SK-N-SH treated with all-trans-retinoic acid at 6 μM for 48 hours (cell line): ENCODE measurements at regions not wholly inside any gene's neighbourhood (a gene's known extent, or its start where the extent isn't known, plus 50 kb on each side); places are given as distances from the start of the nearest gene placed in this dataset.

ENCODE experiments used
- ATAC-seq: fragments of 200-7000 bp; cut with Tn5 transposase; 3 replicates; pipeline ENCODE4 v1.9.1; 2020; ENCODE audit warnings: mild to moderate bottlenecking, moderate library complexity
- ARNTL ChIP-seq: fragments of 450-650 bp; formaldehyde crosslinking; IDR thresholded peaks from 2 replicates; pipeline ENCODE4 v1.5.0; 2020; ENCODE audit warnings: low read depth, mild to moderate bottlenecking, moderate library complexity, borderline replicate concordance
- BACH2 ChIP-seq: fragments of 250-450 bp; sonication (Bioruptor Pico); IDR thresholded peaks from 2 replicates; pipeline ENCODE4 v1.9.0; 2021; ENCODE audit warnings: mild to moderate bottlenecking, borderline replicate concordance
- CSDC2 ChIP-seq: fragments of 250-450 bp; sonication (Bioruptor Pico); IDR thresholded peaks from 2 replicates; pipeline ENCODE4 v1.5.0; 2020; ENCODE audit warnings: mild to moderate bottlenecking, moderate library complexity
- ESRRG ChIP-seq: fragments of 250-450 bp; sonication (Bioruptor Pico); IDR thresholded peaks from 2 replicates; pipeline ENCODE4 v1.6.1; 2021; ENCODE audit warnings: mild to moderate bottlenecking
- GLIS3 ChIP-seq: fragments of 250-450 bp; sonication (Bioruptor Pico); IDR thresholded peaks from 2 replicates; pipeline ENCODE4 v1.5.0; 2020; ENCODE audit warnings: mild to moderate bottlenecking, moderate library complexity
- ISL1 ChIP-seq: fragments of 250-450 bp; sonication (Bioruptor Pico); IDR thresholded peaks from 2 replicates; pipeline ENCODE4 v2.1.2; 2022; ENCODE audit warnings: mild to moderate bottlenecking, moderate library complexity
- OSR1 ChIP-seq: fragments of 250-450 bp; sonication (Bioruptor Pico); IDR thresholded peaks from 2 replicates; pipeline ENCODE4 v1.8.0; 2022; ENCODE audit warnings: moderate library complexity, mild to moderate bottlenecking, inconsistent platforms
- PATZ1 ChIP-seq: fragments of 250-450 bp; sonication (Bioruptor Pico); IDR thresholded peaks from 2 replicates; pipeline ENCODE4 v1.8.0; 2020; ENCODE audit warnings: mild to moderate bottlenecking, moderate library complexity, borderline replicate concordance
- POU6F1 ChIP-seq: fragments of 250-450 bp; sonication (Bioruptor Pico); IDR thresholded peaks from 2 replicates; pipeline ENCODE4 v1.8.0; 2021; ENCODE audit warnings: low read depth, mild to moderate bottlenecking, moderate library complexity, borderline replicate concordance
- PPARA ChIP-seq: fragments of 250-450 bp; sonication (Bioruptor Pico); IDR thresholded peaks from 2 replicates; pipeline ENCODE4 v1.5.0; 2020; ENCODE audit warnings: mild to moderate bottlenecking, borderline replicate concordance
- RARB ChIP-seq: fragments of 250-450 bp; sonication (Bioruptor Pico); IDR thresholded peaks from 2 replicates; pipeline ENCODE4 v1.8.0; 2021; ENCODE audit warnings: mild to moderate bottlenecking, moderate library complexity
- SNAI2 ChIP-seq: fragments of 250-450 bp; sonication (Bioruptor Pico); IDR thresholded peaks from 2 replicates; pipeline ENCODE4 v1.5.0; 2020; ENCODE audit warnings: mild to moderate bottlenecking, moderate library complexity
- TCF4 ChIP-seq: fragments of 250-450 bp; sonication (Bioruptor Pico); IDR thresholded peaks from 2 replicates; pipeline ENCODE4 v1.8.0; 2021; ENCODE audit warnings: mild to moderate bottlenecking, moderate library complexity, borderline replicate concordance
- TOX ChIP-seq: fragments of 250-450 bp; sonication (Bioruptor Pico); IDR thresholded peaks from 2 replicates; pipeline ENCODE4 v1.8.0; 2021; ENCODE audit warnings: mild to moderate bottlenecking, moderate library complexity, borderline replicate concordance
- ZC3H10 ChIP-seq: fragments of 250-450 bp; sonication (Bioruptor Pico); IDR thresholded peaks from 2 replicates; pipeline ENCODE4 v1.5.1; 2021; ENCODE audit warnings: mild to moderate bottlenecking, moderate library complexity
- ZFP3 ChIP-seq: fragments of 250-450 bp; sonication (Bioruptor Pico); IDR thresholded peaks from 2 replicates; pipeline ENCODE4 v1.5.0; 2020; ENCODE audit warnings: mild to moderate bottlenecking, moderate library complexity
- ZFP30 ChIP-seq: fragments of 450-650 bp; formaldehyde crosslinking; IDR thresholded peaks from 2 replicates; pipeline ENCODE4 v1.5.0; 2022; ENCODE audit warnings: mild to moderate bottlenecking, moderate library complexity
- ZNF565 ChIP-seq: fragments of 450-650 bp; formaldehyde crosslinking; conservative IDR thresholded peaks from 2 replicates; pipeline ENCODE4 v1.5.0; 2020; ENCODE audit warnings: low read depth, mild to moderate bottlenecking, moderate library complexity
- ZNF70 ChIP-seq: fragments of 450-650 bp; formaldehyde crosslinking; IDR thresholded peaks from 2 replicates; pipeline ENCODE4 v1.5.0; 2020; ENCODE audit warnings: mild to moderate bottlenecking, moderate library complexity
- ZNF8 ChIP-seq: fragments of 450-650 bp; formaldehyde crosslinking; IDR thresholded peaks from 2 replicates; pipeline ENCODE4 v1.5.0; 2020; ENCODE audit warnings: mild to moderate bottlenecking, moderate library complexity
- TF ChIP-seq, protein P1 (sequence below): fragments of 250-450 bp; sonication (Bioruptor Pico); IDR thresholded peaks from 2 replicates; pipeline ENCODE4 v1.5.0; 2020; ENCODE audit warnings: mild to moderate bottlenecking, moderate library complexity
- TF ChIP-seq, protein P2 (sequence below): fragments of 250-450 bp; sonication (Bioruptor Pico); IDR thresholded peaks from 2 replicates; pipeline ENCODE4 v1.5.1; 2020; ENCODE audit warnings: low read depth, mild to moderate bottlenecking, moderate library complexity
- TF ChIP-seq, protein P3 (sequence below): fragments of 250-450 bp; sonication (Bioruptor Pico); IDR thresholded peaks from 2 replicates; pipeline ENCODE4 v1.5.1; 2021; ENCODE audit warnings: mild to moderate bottlenecking, moderate library complexity

DNA sequence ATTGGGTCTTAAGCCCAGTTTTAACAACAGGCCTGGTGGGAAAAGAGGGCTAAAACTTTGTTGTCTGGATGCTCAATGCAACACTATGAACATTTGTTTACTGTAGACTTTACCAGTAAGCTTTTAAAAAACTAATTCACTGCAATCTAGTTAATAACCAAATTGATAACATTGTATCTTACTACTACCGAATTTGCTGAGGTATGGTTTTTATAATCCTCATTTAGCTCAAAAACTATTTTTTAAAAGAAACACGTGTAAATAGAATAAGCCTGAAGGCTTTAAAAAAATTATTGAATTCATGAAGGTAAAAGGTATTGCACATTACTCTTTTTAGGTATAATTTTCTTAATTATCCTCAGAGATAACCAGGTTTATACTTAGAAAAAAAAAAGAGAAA, 500.6 kb downstream of the RWDD3 start:
- ATAC-seq: no peak
- TF ChIP-seq BACH2 (CRISPR knock-in tag): no peak
- TF ChIP-seq, protein P1, sequence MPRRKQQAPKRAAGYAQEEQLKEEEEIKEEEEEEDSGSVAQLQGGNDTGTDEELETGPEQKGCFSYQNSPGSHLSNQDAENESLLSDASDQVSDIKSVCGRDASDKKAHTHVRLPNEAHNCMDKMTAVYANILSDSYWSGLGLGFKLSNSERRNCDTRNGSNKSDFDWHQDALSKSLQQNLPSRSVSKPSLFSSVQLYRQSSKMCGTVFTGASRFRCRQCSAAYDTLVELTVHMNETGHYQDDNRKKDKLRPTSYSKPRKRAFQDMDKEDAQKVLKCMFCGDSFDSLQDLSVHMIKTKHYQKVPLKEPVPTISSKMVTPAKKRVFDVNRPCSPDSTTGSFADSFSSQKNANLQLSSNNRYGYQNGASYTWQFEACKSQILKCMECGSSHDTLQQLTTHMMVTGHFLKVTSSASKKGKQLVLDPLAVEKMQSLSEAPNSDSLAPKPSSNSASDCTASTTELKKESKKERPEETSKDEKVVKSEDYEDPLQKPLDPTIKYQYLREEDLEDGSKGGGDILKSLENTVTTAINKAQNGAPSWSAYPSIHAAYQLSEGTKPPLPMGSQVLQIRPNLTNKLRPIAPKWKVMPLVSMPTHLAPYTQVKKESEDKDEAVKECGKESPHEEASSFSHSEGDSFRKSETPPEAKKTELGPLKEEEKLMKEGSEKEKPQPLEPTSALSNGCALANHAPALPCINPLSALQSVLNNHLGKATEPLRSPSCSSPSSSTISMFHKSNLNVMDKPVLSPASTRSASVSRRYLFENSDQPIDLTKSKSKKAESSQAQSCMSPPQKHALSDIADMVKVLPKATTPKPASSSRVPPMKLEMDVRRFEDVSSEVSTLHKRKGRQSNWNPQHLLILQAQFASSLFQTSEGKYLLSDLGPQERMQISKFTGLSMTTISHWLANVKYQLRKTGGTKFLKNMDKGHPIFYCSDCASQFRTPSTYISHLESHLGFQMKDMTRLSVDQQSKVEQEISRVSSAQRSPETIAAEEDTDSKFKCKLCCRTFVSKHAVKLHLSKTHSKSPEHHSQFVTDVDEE (CRISPR knock-in tag): no peak
- no peak for TF ChIP-seq CSDC2 (CRISPR knock-in tag)
- TF ChIP-seq ZNF70 (CRISPR knock-in tag): no peak
- no peak for TF ChIP-seq ZC3H10 (CRISPR knock-in tag)
- no peak for TF ChIP-seq RARB
- TF ChIP-seq TCF4: no peak
- TF ChIP-seq ZFP30 (CRISPR knock-in tag): no peak
- no peak for TF ChIP-seq PPARA (CRISPR knock-in tag)
- no peak for TF ChIP-seq TOX (CRISPR knock-in tag)
- TF ChIP-seq ZFP3 (CRISPR knock-in tag): no peak
- TF ChIP-seq OSR1: no peak
- TF ChIP-seq GLIS3: no peak
- no peak for TF ChIP-seq SNAI2 (CRISPR knock-in tag)
- TF ChIP-seq, protein P2, sequence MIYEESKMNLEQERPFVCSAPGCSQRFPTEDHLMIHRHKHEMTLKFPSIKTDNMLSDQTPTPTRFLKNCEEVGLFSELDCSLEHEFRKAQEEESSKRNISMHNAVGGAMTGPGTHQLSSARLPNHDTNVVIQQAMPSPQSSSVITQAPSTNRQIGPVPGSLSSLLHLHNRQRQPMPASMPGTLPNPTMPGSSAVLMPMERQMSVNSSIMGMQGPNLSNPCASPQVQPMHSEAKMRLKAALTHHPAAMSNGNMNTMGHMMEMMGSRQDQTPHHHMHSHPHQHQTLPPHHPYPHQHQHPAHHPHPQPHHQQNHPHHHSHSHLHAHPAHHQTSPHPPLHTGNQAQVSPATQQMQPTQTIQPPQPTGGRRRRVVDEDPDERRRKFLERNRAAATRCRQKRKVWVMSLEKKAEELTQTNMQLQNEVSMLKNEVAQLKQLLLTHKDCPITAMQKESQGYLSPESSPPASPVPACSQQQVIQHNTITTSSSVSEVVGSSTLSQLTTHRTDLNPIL: no peak
- TF ChIP-seq PATZ1 (CRISPR knock-in tag): no peak
- TF ChIP-seq ESRRG (CRISPR knock-in tag): no peak
- no peak for TF ChIP-seq ZNF8 (CRISPR knock-in tag)
- TF ChIP-seq POU6F1 (CRISPR knock-in tag): no peak
- no peak for TF ChIP-seq ZNF565

DNA sequence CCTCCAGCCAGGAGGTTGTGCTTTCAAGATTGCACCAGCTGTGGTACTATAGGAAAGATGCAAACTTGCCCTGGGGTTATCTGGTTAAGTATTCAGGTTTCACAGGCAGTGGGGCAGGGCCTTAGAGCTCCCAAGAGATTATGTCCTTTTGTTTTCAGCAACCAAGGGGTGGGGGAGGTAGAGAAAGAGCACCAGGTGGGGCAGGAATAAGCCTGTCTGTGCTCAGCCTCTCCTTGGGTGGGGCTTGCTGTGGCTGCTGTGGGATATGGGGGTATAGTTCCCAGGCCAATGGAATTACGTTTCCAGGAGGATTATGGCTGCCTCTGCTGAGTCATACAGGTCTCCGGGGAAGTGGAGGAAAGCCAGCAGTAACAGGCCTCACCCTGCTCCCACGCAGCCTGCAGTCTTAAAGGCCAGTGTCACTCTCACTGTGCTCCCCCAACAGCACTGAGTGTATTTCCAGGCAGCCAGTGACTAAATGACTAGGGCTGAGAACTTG, 508.6 kb downstream of the RWDD3 start:
- no peak for ATAC-seq
- no peak for TF ChIP-seq RARB
- no peak for TF ChIP-seq PPARA (CRISPR knock-in tag)
- TF ChIP-seq TCF4: no peak
- TF ChIP-seq GLIS3: no peak
- TF ChIP-seq, protein P3, sequence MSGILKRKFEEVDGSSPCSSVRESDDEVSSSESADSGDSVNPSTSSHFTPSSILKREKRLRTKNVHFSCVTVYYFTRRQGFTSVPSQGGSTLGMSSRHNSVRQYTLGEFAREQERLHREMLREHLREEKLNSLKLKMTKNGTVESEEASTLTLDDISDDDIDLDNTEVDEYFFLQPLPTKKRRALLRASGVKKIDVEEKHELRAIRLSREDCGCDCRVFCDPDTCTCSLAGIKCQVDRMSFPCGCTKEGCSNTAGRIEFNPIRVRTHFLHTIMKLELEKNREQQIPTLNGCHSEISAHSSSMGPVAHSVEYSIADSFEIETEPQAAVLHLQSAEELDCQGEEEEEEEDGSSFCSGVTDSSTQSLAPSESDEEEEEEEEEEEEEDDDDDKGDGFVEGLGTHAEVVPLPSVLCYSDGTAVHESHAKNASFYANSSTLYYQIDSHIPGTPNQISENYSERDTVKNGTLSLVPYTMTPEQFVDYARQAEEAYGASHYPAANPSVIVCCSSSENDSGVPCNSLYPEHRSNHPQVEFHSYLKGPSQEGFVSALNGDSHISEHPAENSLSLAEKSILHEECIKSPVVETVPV (CRISPR knock-in tag): no peak
- TF ChIP-seq ARNTL: no peak
- no peak for TF ChIP-seq POU6F1 (CRISPR knock-in tag)
- TF ChIP-seq ISL1 (CRISPR knock-in tag): no peak
- TF ChIP-seq ZC3H10 (CRISPR knock-in tag): no peak
- TF ChIP-seq, protein P1 (CRISPR knock-in tag): no peak
- no peak for TF ChIP-seq BACH2 (CRISPR knock-in tag)
- no peak for TF ChIP-seq PATZ1 (CRISPR knock-in tag)
- no peak for TF ChIP-seq TOX (CRISPR knock-in tag)
- TF ChIP-seq ZNF565: no peak
- TF ChIP-seq ESRRG (CRISPR knock-in tag): no peak
